ENCODE measurements at regions not wholly inside any gene's neighbourhood (a gene's known extent, or its start where the extent isn't known, plus 50 kb on each side); places are given as distances from the start of the nearest gene placed in this dataset.
"Not testable (repeated sequence)": the region's sequence is repeated elsewhere in the genome, so short reads cannot be mapped to it uniquely, and the experiment has no call there.

DNA sequence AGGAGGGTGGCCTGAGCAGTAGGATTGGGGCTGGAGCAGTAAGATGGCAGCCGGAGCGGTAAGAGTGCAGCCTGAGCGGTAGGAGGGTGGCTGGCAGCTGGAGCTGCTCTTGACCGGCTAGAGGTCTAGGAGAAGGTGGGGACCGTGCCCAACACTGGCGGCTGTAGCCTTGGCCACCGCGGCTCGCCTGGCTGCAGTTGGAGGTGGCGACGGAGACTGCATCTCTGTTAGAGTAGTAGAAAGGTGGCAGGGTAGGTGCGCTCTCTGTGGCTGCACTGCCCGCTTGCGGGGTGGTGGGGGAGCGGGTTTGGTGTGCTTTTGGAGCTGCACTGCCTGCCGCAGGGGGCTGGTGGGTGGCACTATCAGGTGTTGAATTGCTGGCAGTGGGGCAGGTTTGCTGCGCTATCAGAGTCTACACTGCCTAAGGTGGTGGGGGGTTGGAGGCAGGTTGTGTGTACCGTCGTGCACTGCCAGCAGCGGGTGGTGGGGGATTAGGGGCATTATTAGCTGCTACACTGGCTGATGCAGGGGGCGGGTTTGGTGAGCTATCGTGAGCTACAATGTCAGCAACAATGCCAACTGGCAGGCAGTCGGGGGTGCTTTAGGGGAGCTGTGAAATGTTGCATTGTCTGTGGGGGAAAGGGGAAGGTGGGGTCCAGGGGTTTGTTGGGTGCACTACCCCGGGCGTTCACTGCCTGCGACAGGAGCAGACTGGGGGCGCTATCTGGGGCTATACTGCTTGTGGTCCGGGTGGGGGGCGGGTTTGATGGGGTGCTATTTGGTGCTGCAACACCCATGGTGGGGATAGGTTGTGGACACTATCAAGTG, 4461.3 kb upstream of the OR11H1 start:
- no peaks in the 10 kb centered on the region for H3K27me3 ChIP-seq (replicated peaks; ENCODE audit: control insufficient read depth, insufficient read depth, low read length)
- intact Hi-C loops (cut with micrococcal nuclease; ENCODE audit: unreplicated experiment) = no loop called here
- POLR2A ChIA-PET = no interaction called here
- Mint-ChIP-seq H3K4me3 (ENCODE audit: unreplicated experiment) (no peak overlapping the region), H3K4me1 (ENCODE audit: low read depth, unreplicated experiment) (no peaks in the 10 kb centered on the region), H3K27ac (ENCODE audit: unreplicated experiment) (no peak overlapping the region), H3K36me3 (ENCODE audit: insufficient read depth, unreplicated experiment) (no peaks in the 10 kb centered on the region), H3K27me3 (ENCODE audit: insufficient read depth, unreplicated experiment) (no peaks in the 10 kb centered on the region), H3K9me3 (ENCODE audit: unreplicated experiment) (peaks cover 39% of the 10 kb centered on the region)
- no peak overlapping the region for H3K4me3 ChIP-seq (ENCODE audit: low read depth, low read length)
- H3K4me1 ChIP-seq = no peaks in the 10 kb centered on the region
- BruUV-seq (replicated peaks) = no TSS peak
- no peak for DNase-seq
- 0 out of 2 replicates have a peak, but pooled peaks cover 5% of the 10 kb centered on the region for H3K9me3 ChIP-seq
- CTCF ChIA-PET = no interaction called here
- H3K36me3 ChIP-seq (ENCODE audit: control insufficient read depth, insufficient read depth, low read length) = no peaks in the 10 kb centered on the region
- TF ChIP-seq, protein P1, sequence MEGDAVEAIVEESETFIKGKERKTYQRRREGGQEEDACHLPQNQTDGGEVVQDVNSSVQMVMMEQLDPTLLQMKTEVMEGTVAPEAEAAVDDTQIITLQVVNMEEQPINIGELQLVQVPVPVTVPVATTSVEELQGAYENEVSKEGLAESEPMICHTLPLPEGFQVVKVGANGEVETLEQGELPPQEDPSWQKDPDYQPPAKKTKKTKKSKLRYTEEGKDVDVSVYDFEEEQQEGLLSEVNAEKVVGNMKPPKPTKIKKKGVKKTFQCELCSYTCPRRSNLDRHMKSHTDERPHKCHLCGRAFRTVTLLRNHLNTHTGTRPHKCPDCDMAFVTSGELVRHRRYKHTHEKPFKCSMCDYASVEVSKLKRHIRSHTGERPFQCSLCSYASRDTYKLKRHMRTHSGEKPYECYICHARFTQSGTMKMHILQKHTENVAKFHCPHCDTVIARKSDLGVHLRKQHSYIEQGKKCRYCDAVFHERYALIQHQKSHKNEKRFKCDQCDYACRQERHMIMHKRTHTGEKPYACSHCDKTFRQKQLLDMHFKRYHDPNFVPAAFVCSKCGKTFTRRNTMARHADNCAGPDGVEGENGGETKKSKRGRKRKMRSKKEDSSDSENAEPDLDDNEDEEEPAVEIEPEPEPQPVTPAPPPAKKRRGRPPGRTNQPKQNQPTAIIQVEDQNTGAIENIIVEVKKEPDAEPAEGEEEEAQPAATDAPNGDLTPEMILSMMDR (IDR thresholded peaks at IDR 0.05; ENCODE audit: insufficient read depth in 1 of 2, low read depth in 1 of 2, low read length in 1 of 2, severe bottlenecking in 1 of 2, unreplicated experiment in 1 of 2) = no peak

DNA sequence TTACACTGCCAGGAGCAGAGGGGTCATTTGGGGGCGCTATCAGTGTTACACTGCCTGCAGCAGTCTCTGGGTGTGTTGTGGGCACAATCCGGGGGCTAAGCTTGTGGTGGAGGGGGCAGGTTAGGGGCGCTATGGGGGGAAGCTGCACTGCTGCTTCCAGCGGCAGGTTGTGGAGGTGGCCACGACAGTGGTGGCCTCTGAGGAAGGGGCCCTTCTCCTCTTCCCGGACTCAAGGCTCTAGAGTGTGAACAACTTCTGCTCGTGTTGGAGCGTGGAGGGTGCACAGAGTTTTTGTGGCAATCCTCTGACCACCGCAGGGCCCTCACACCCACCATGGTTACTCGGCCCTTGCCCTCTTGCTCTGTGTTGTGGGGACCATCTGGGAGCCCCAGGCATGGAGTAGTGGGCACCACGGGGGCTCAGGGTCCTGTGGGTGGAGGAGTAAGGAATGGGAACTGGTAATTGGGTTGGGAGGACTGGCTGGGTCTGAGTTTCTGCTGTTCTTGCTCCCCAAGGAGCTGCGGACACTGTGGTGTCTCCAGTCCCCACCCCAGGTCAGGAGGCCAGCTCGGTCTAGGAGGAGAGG, 4460.6 kb upstream of the OR11H1 start:
- H3K27me3 ChIP-seq (replicated peaks; ENCODE audit: control insufficient read depth, insufficient read depth, low read length); H3K9me3 ChIP-seq; H3K4me3 ChIP-seq (ENCODE audit: low read depth, low read length); H3K36me3 Mint-ChIP-seq (ENCODE audit: insufficient read depth, unreplicated experiment); BruUV-seq (replicated peaks); H3K4me3 Mint-ChIP-seq (ENCODE audit: unreplicated experiment); H3K4me1 Mint-ChIP-seq (ENCODE audit: low read depth, unreplicated experiment); POLR2A ChIA-PET; H3K27ac Mint-ChIP-seq (ENCODE audit: unreplicated experiment); H3K27me3 Mint-ChIP-seq (ENCODE audit: insufficient read depth, unreplicated experiment); H3K36me3 ChIP-seq (ENCODE audit: control insufficient read depth, insufficient read depth, low read length); intact Hi-C loops (cut with micrococcal nuclease; ENCODE audit: unreplicated experiment); CTCF ChIA-PET; H3K4me1 ChIP-seq; DNase-seq: not testable (repeated sequence)
- peaks cover 39% of the 10 kb centered on the region for H3K9me3 Mint-ChIP-seq (ENCODE audit: unreplicated experiment)

GRCh38 chr22:11067937-11068336, 4460.1 kb upstream of the OR11H1 start:
- H3K27me3 Mint-ChIP-seq (ENCODE audit: insufficient read depth, unreplicated experiment); H3K4me1 ChIP-seq; H3K4me1 Mint-ChIP-seq (ENCODE audit: low read depth, unreplicated experiment); H3K27me3 ChIP-seq (replicated peaks; ENCODE audit: control insufficient read depth, insufficient read depth, low read length); H3K36me3 ChIP-seq (ENCODE audit: control insufficient read depth, insufficient read depth, low read length); DNase-seq; CTCF ChIA-PET; H3K36me3 Mint-ChIP-seq (ENCODE audit: insufficient read depth, unreplicated experiment); H3K4me3 ChIP-seq (ENCODE audit: low read depth, low read length); H3K9me3 ChIP-seq; H3K27ac Mint-ChIP-seq (ENCODE audit: unreplicated experiment); POLR2A ChIA-PET; H3K4me3 Mint-ChIP-seq (ENCODE audit: unreplicated experiment); intact Hi-C loops (cut with micrococcal nuclease; ENCODE audit: unreplicated experiment); BruUV-seq (replicated peaks): not testable (repeated sequence)
- H3K9me3 Mint-ChIP-seq (ENCODE audit: unreplicated experiment) = peaks cover 35% of the 10 kb centered on the region

- POLR2A ChIA-PET; intact Hi-C loops (cut with micrococcal nuclease; ENCODE audit: unreplicated experiment); H3K9me3 ChIP-seq; H3K4me1 ChIP-seq; H3K27me3 Mint-ChIP-seq (ENCODE audit: insufficient read depth, unreplicated experiment); H3K4me3 ChIP-seq (ENCODE audit: low read depth, low read length); H3K4me3 Mint-ChIP-seq (ENCODE audit: unreplicated experiment); DNase-seq; H3K27me3 ChIP-seq (replicated peaks; ENCODE audit: control insufficient read depth, insufficient read depth, low read length); H3K36me3 ChIP-seq (ENCODE audit: control insufficient read depth, insufficient read depth, low read length); BruUV-seq (replicated peaks); H3K36me3 Mint-ChIP-seq (ENCODE audit: insufficient read depth, unreplicated experiment); H3K27ac Mint-ChIP-seq (ENCODE audit: unreplicated experiment); H3K4me1 Mint-ChIP-seq (ENCODE audit: low read depth, unreplicated experiment); CTCF ChIA-PET: not testable (repeated sequence)
- H3K9me3 Mint-ChIP-seq (ENCODE audit: unreplicated experiment) = peaks cover 30% of the 10 kb centered on the region
Measured at GRCh38 chr22:11068406-11068805, 4459.6 kb upstream of the OR11H1 start.

Data from Caco-2 (cell line).